OCI-M2 (cell line): ENCODE measurements at regions not wholly inside any gene's neighbourhood (a gene's known extent, or its start where the extent isn't known, plus 50 kb on each side); places are given as distances from the start of the nearest gene placed in this dataset.

Experiments
- DNase-seq: peaks from one replicate; lab custom pipeline; 2025; ENCODE audit not compliant: unreplicated experiment; lab: John Stamatoyannopoulos, UW

- DNase-seq = no peak
Observed at GRCh38 chrX:20437683-20438082, 171.0 kb upstream of the RPS6KA3 start.

GRCh38 chrX:20435913-20436312, 169.2 kb upstream of the RPS6KA3 start:
- no peak for DNase-seq

GRCh38 chrX:20434986-20435385, 168.3 kb upstream of the RPS6KA3 start:
- DNase-seq = no peak

GRCh38 chrX:20433388-20433775, 166.7 kb upstream of the RPS6KA3 start:
- DNase-seq = no peak

- DNase-seq = no peak
Observed at GRCh38 chrX:20432746-20433387, 166.2 kb upstream of the RPS6KA3 start.

- DNase-seq = no peak
Observed at GRCh38 chrX:20432048-20432447, 165.3 kb upstream of the RPS6KA3 start.

GRCh38 chrX:20431486-20431885, 164.8 kb upstream of the RPS6KA3 start:
- no peak for DNase-seq

- DNase-seq = no peak
Observed at GRCh38 chrX:20427173-20427770, 160.6 kb upstream of the RPS6KA3 start.

- no peak for DNase-seq
Observed at GRCh38 chrX:20421697-20422096, 155.0 kb upstream of the RPS6KA3 start.

GRCh38 chrX:20421275-20421674, 154.6 kb upstream of the RPS6KA3 start:
- DNase-seq = no peak

- no peak for DNase-seq
Observed at GRCh38 chrX:20420058-20420457, 153.3 kb upstream of the RPS6KA3 start.

- no peak for DNase-seq
Observed at GRCh38 chrX:20418379-20419150, 151.9 kb upstream of the RPS6KA3 start.

GRCh38 chrX:20414762-20415445, 148.2 kb upstream of the RPS6KA3 start:
- no peak for DNase-seq

GRCh38 chrX:20414066-20414465, 147.4 kb upstream of the RPS6KA3 start:
- DNase-seq = no peak

GRCh38 chrX:20412871-20413486, 146.3 kb upstream of the RPS6KA3 start:
- no peak for DNase-seq

- DNase-seq = no peak
Observed at GRCh38 chrX:20410540-20410939, 143.8 kb upstream of the RPS6KA3 start.

GRCh38 chrX:20409991-20410390, 143.3 kb upstream of the RPS6KA3 start:
- no peak for DNase-seq

- no peak for DNase-seq
Observed at GRCh38 chrX:20402956-20403355, 136.2 kb upstream of the RPS6KA3 start.

- no peak for DNase-seq
Observed at GRCh38 chrX:20399728-20400414, 133.2 kb upstream of the RPS6KA3 start.

- no peak for DNase-seq
Observed at GRCh38 chrX:20397587-20397986, 130.9 kb upstream of the RPS6KA3 start.

GRCh38 chrX:20394451-20394850, 127.7 kb upstream of the RPS6KA3 start:
- no peak for DNase-seq
